NB4 (cell line): ENCODE measurements at regions not wholly inside any gene's neighbourhood (a gene's known extent, or its start where the extent isn't known, plus 50 kb on each side); places are given as distances from the start of the nearest gene placed in this dataset.

Experiments
- CTCF ChIP-seq: IDR thresholded peaks from one replicate; pipeline ENCODE4 v1.5.1; 2012; ENCODE audit warnings: low read depth, low read length
- MYC ChIP-seq: IDR thresholded peaks from 2 replicates; pipeline ENCODE4 v1.6.1; 2011; ENCODE audit warnings: low read depth, low read length
- POLR2A ChIP-seq: IDR thresholded peaks from 2 replicates; pipeline ENCODE4 v1.6.1; 2011; ENCODE audit warnings: mild to moderate bottlenecking; ENCODE audit not compliant: insufficient read length; ENCODE audit errors: extremely low read depth
- TF ChIP-seq, protein P1 (sequence below): IDR thresholded peaks from 2 replicates; pipeline ENCODE4 v1.6.1; 2011; ENCODE audit warnings: low read depth, low read length

GRCh38 chr10:104556831-104557230, 84.3 kb upstream of the SORCS3 start:
- no peak for TF ChIP-seq CTCF
- TF ChIP-seq, protein P1, sequence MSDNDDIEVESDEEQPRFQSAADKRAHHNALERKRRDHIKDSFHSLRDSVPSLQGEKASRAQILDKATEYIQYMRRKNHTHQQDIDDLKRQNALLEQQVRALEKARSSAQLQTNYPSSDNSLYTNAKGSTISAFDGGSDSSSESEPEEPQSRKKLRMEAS = no peak
- no peak for TF ChIP-seq POLR2A
- no peak for TF ChIP-seq MYC
